A549 (cell line): ENCODE measurements at regions not wholly inside any gene's neighbourhood (a gene's known extent, or its start where the extent isn't known, plus 50 kb on each side); places are given as distances from the start of the nearest gene placed in this dataset.

Experiments
- ATAC-seq, 2 experiments: fragments of 200-7000 bp in 1 of 2; fragments of >200 bp in 1 of 2; cut with Nextera tagmentation in 1 of 2; cut with Tn5 transposase in 1 of 2; 3 replicates each; pipeline versions ENCODE4 v1.8.0 to v1.9.1; 2018 to 2020; ENCODE audit warnings: mild to moderate bottlenecking in 1 of 2, moderate library complexity in 1 of 2
- CTCF ChIA-PET: fragments of 300-600 bp; sonication (Branson Sonifier 250); formaldehyde crosslinking; extraction: SDS; loops from one replicate; lab custom pipeline; 2021; ENCODE audit warnings: antibody characterized with exemption, inconsistent platforms; lab: Yijun Ruan, JAX
- POLR2A ChIA-PET: fragments of 350-600 bp; formaldehyde crosslinking; extraction: SDS; loops from one replicate; lab custom pipeline; 2021; ENCODE audit warnings: antibody characterized with exemption, inconsistent platforms; lab: Yijun Ruan, JAX
- DNase-seq, 2 experiments: peaks; one replicate each; pipeline versions ENCODE4 v3.0.0 to v3.0.0-alpha.2; 2011 to 2016; ENCODE audit warnings: low read depth in 1 of 2, low spot score in 1 of 2
- FAIRE-seq: peaks from 2 replicates; lab custom pipeline; 2011; peaks lifted over from hg19 to GRCh38; lab: Jason Lieb, UNC
- H3K27ac ChIP-seq, 2 experiments: fragments of >200 bp; sonication (Bioruptor Twin); formaldehyde crosslinking; 3 replicates each; pipeline ENCODE4 v1.5.1; 2016 to 2017
- H3K4me1 ChIP-seq: fragments of >200 bp; sonication (Bioruptor Twin); formaldehyde crosslinking; 3 replicates; pipeline ENCODE4 v1.6.1; 2016
- H3K4me2 ChIP-seq: fragments of >200 bp; sonication (Bioruptor Twin); formaldehyde crosslinking; 3 replicates; pipeline ENCODE4 v1.6.1; 2016
- H3K4me3 ChIP-seq: fragments of >200 bp; sonication (Bioruptor Twin); formaldehyde crosslinking; 3 replicates; pipeline ENCODE4 v1.5.1; 2016
- H3K9me3 ChIP-seq: fragments of >200 bp; sonication (Bioruptor Twin); formaldehyde crosslinking; 3 replicates; pipeline ENCODE4 v1.6.1; 2016
- BHLHE40 ChIP-seq: IDR thresholded peaks from 2 replicates; pipeline ENCODE4 v1.6.1; 2012; ENCODE audit warnings: low read depth, low read length, inconsistent platforms
- CBX2 ChIP-seq: fragments of 200-600 bp; sonication (generic); IDR thresholded peaks from 2 replicates; pipeline ENCODE4 v1.6.1; 2016; ENCODE audit warnings: low read depth, mild to moderate bottlenecking, borderline replicate concordance
- CBX8 ChIP-seq: fragments of 200-600 bp; sonication (generic); IDR thresholded peaks from 2 replicates; pipeline ENCODE4 v1.6.1; 2016
- CHD2 ChIP-seq: fragments of 150-350 bp; IDR thresholded peaks from 2 replicates; pipeline ENCODE4 v1.6.1; 2014; ENCODE audit warnings: low read length; ENCODE audit not compliant: partially characterized antibody
- GATA3 ChIP-seq: IDR thresholded peaks from 2 replicates; pipeline ENCODE4 v1.6.1; 2012; ENCODE audit warnings: borderline replicate concordance
- JUNB ChIP-seq: fragments of >200 bp; sonication (Bioruptor Twin); formaldehyde crosslinking; IDR thresholded peaks from 2 replicates; pipeline ENCODE4 v1.6.1; 2016
- MAZ ChIP-seq: fragments of 150-350 bp; IDR thresholded peaks from 2 replicates; pipeline ENCODE4 v1.6.1; 2014; ENCODE audit warnings: antibody characterized with exemption, low read depth, low read length, borderline replicate concordance
- MYC ChIP-seq: IDR thresholded peaks from 2 replicates; pipeline ENCODE4 v1.6.1; 2012; ENCODE audit warnings: mild to moderate bottlenecking, inconsistent platforms, low read length, improper control_type of control experiment, borderline replicate concordance
- NFE2L2 ChIP-seq: fragments of 150-350 bp; conservative IDR thresholded peaks from 2 replicates; pipeline ENCODE4 v1.6.1; 2014; ENCODE audit warnings: low read length
- NR3C1 ChIP-seq: fragments of >200 bp; sonication (Bioruptor Twin); formaldehyde crosslinking; IDR thresholded peaks from 3 replicates; pipeline ENCODE4 v1.6.1; 2017
- TFCP2L1 ChIP-seq: fragments of 250-450 bp; sonication (Bioruptor Pico); IDR thresholded peaks from 2 replicates; pipeline ENCODE4 v1.5.0; 2021; ENCODE audit warnings: mild to moderate bottlenecking
- TP53 ChIP-seq: fragments of 250-450 bp; sonication (Bioruptor Pico); IDR thresholded peaks from 2 replicates; pipeline ENCODE4 v1.5.0; 2021; ENCODE audit warnings: mild to moderate bottlenecking, moderate library complexity
- ZC3H11A ChIP-seq: fragments of 450-650 bp; IDR thresholded peaks from 2 replicates; pipeline ENCODE4 v1.6.1; 2014; ENCODE audit warnings: antibody characterized with exemption, mild to moderate bottlenecking
- WGBS: methylation state at CpG from one replicate; pipeline ENCODE4 v1.1.6; 2017; ENCODE audit errors: missing lambda C conversion rate; 5-methylcytosine and 5-hydroxymethylcytosine counted together
- TF ChIP-seq, protein P1 (sequence below): fragments of 150-350 bp; IDR thresholded peaks from 2 replicates; pipeline ENCODE4 v1.6.1; 2014; ENCODE audit warnings: low read depth, mild to moderate bottlenecking, low read length
- TF ChIP-seq, protein P2 (sequence below): fragments of 200-600 bp; sonication (generic); IDR thresholded peaks from 2 replicates; pipeline ENCODE4 v1.6.1; 2016; ENCODE audit warnings: antibody characterized with exemption, mild to moderate bottlenecking, moderate library complexity
- TF ChIP-seq, protein P3 (sequence below): fragments of 450-650 bp; IDR thresholded peaks from 2 replicates; pipeline ENCODE4 v1.6.1; 2014; ENCODE audit warnings: antibody characterized with exemption
- TF ChIP-seq, protein P4 (sequence below): fragments of >200 bp; sonication (Bioruptor Twin); formaldehyde crosslinking; IDR thresholded peaks from 3 replicates; pipeline ENCODE4 v1.6.1; 2016
- TF ChIP-seq, protein P5 (sequence below): fragments of >200 bp; sonication (Bioruptor Twin); formaldehyde crosslinking; IDR thresholded peaks from 2 replicates; pipeline ENCODE4 v1.6.1; 2016
- TF ChIP-seq, protein P6 (sequence below): IDR thresholded peaks from 2 replicates; pipeline ENCODE4 v1.6.1; 2012; ENCODE audit warnings: low read depth, borderline replicate concordance

DNA sequence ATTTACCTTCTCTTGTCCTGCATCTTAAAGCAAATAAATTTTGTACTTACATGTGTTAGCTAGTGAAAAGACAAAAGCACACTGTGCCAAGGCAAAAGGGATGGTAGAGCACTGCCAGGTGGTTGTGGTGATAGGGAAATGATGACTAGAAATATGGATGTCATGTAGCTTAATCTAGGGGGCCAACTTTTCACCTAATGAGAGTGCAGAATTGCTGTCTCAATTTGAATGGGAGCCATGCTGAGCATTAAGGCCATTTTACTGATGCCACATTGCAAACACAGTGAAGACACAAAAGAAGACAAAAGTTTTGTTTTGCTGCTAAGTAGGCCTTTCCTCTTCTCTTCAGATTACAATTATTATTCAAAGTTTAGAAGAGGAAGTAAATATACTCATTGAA is 274.7 kb downstream of the PDCD6IP start:
- ChIA-PET CTCF (no interaction called here), POLR2A (no interaction called here)
- Histone ChIP-seq H3K4me3 (no peak overlapping the region), H3K4me1 (no peaks in the 10 kb centered on the region), H3K4me2 (no peak overlapping the region), H3K27ac (no peak overlapping the region), H3K9me3 (no peaks in the 10 kb centered on the region)
- FAIRE-seq (no peak), DNase-seq (no peak), ATAC-seq (no peak)
- TF ChIP-seq NFE2L2, result no peak

DNA sequence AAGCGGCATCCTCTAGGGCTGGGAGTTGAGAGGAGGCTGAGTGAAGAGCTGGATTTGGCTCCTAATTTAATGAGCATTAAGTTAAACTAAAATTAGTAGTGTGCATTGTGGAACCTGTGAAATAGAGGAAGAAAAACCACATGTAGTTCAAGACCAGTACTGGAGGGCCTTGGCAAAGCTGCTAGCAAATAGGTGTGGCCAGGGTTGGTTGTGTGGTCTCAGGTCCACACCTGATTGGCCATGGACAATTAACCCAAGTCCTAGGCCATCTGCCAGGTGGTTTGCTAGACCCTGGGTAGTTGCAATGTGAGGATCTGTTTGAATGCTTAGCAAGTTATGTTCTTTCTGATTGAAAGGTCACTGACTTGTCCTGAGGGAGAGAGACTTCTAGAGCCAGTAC is 275.5 kb downstream of the PDCD6IP start:
- POLR2A ChIA-PET, result no interaction called here
- Histone ChIP-seq H3K4me2 (no peak overlapping the region), H3K9me3 (no peaks in the 10 kb centered on the region), H3K4me1 (no peaks in the 10 kb centered on the region), H3K27ac (no peak overlapping the region), H3K4me3 (no peak overlapping the region)
- TF ChIP-seq, protein P1, sequence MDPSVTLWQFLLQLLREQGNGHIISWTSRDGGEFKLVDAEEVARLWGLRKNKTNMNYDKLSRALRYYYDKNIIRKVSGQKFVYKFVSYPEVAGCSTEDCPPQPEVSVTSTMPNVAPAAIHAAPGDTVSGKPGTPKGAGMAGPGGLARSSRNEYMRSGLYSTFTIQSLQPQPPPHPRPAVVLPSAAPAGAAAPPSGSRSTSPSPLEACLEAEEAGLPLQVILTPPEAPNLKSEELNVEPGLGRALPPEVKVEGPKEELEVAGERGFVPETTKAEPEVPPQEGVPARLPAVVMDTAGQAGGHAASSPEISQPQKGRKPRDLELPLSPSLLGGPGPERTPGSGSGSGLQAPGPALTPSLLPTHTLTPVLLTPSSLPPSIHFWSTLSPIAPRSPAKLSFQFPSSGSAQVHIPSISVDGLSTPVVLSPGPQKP, result no peak
- no peak for TF ChIP-seq CBX2
- TF ChIP-seq, protein P2, sequence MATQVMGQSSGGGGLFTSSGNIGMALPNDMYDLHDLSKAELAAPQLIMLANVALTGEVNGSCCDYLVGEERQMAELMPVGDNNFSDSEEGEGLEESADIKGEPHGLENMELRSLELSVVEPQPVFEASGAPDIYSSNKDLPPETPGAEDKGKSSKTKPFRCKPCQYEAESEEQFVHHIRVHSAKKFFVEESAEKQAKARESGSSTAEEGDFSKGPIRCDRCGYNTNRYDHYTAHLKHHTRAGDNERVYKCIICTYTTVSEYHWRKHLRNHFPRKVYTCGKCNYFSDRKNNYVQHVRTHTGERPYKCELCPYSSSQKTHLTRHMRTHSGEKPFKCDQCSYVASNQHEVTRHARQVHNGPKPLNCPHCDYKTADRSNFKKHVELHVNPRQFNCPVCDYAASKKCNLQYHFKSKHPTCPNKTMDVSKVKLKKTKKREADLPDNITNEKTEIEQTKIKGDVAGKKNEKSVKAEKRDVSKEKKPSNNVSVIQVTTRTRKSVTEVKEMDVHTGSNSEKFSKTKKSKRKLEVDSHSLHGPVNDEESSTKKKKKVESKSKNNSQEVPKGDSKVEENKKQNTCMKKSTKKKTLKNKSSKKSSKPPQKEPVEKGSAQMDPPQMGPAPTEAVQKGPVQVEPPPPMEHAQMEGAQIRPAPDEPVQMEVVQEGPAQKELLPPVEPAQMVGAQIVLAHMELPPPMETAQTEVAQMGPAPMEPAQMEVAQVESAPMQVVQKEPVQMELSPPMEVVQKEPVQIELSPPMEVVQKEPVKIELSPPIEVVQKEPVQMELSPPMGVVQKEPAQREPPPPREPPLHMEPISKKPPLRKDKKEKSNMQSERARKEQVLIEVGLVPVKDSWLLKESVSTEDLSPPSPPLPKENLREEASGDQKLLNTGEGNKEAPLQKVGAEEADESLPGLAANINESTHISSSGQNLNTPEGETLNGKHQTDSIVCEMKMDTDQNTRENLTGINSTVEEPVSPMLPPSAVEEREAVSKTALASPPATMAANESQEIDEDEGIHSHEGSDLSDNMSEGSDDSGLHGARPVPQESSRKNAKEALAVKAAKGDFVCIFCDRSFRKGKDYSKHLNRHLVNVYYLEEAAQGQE, result no peak
- TF ChIP-seq, protein P3, sequence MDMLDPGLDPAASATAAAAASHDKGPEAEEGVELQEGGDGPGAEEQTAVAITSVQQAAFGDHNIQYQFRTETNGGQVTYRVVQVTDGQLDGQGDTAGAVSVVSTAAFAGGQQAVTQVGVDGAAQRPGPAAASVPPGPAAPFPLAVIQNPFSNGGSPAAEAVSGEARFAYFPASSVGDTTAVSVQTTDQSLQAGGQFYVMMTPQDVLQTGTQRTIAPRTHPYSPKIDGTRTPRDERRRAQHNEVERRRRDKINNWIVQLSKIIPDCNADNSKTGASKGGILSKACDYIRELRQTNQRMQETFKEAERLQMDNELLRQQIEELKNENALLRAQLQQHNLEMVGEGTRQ, result no peak
- TF ChIP-seq TP53 (CRISPR knock-in tag), result no peak
- TF ChIP-seq CBX8, result no peak
- TF ChIP-seq CHD2, result no peak
- no peak for TF ChIP-seq GATA3
- TF ChIP-seq TFCP2L1 (CRISPR knock-in tag), result no peak
- TF ChIP-seq, protein P4, sequence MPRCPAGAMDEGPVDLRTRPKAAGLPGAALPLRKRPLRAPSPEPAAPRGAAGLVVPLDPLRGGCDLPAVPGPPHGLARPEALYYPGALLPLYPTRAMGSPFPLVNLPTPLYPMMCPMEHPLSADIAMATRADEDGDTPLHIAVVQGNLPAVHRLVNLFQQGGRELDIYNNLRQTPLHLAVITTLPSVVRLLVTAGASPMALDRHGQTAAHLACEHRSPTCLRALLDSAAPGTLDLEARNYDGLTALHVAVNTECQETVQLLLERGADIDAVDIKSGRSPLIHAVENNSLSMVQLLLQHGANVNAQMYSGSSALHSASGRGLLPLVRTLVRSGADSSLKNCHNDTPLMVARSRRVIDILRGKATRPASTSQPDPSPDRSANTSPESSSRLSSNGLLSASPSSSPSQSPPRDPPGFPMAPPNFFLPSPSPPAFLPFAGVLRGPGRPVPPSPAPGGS, result no peak
- no peak for TF ChIP-seq MAZ
- TF ChIP-seq JUNB, result no peak
- TF ChIP-seq NR3C1, result no peak
- TF ChIP-seq, protein P5, sequence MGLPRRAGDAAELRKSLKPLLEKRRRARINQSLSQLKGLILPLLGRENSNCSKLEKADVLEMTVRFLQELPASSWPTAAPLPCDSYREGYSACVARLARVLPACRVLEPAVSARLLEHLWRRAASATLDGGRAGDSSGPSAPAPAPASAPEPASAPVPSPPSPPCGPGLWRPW, result no peak
- no peak for TF ChIP-seq ZC3H11A
- WGBS, result 94% methylated on average over 1 of the region's 1 CpG
- no peak for ATAC-seq
- FAIRE-seq, result no peak
- no peak for DNase-seq
- CTCF ChIA-PET, result no interaction called here

DNA sequence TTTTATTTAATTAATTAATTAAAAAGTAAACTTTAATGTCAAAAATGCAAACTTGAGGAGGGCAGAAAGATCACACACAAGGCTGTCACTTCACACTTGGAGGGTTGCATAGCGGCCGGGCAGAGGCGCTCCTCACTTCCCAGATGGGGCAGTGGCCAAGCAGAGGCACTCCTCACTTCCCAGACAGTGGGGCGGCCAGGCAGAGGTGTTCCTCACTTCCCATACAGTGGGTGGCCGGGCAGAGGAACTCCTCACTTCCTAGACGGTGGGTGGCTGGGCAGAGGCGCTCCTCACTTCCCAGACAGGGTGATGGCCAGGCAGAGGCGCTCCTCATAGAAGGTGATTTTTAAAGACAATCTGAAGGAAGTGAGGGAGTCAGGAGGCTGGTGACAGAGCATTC is 277.5 kb downstream of the PDCD6IP start:
- ChIA-PET CTCF (interaction anchor here (1.4 kb wide), 1 partner anchor 21 kb away, joined by 3 read pairs; no protein-coding TSS in a partner anchor), POLR2A (no interaction called here)
- ATAC-seq, result no peak
- Histone ChIP-seq H3K9me3 (no peaks in the 10 kb centered on the region), H3K4me1 (no peaks in the 10 kb centered on the region), H3K27ac (no peak overlapping the region), H3K4me3 (no peak overlapping the region), H3K4me2 (no peak overlapping the region)
- no peak for DNase-seq
- FAIRE-seq, result no peak
- TF ChIP-seq, protein P6, sequence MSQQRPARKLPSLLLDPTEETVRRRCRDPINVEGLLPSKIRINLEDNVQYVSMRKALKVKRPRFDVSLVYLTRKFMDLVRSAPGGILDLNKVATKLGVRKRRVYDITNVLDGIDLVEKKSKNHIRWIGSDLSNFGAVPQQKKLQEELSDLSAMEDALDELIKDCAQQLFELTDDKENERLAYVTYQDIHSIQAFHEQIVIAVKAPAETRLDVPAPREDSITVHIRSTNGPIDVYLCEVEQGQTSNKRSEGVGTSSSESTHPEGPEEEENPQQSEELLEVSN, result no peak
- TF ChIP-seq MYC (no peak), NR3C1 (no peak), BHLHE40 (no peak), CBX2 (no peak), CBX8 (no peak)
- WGBS, result 94% methylated on average over 8 of the region's 8 CpGs
